HepG2 (cell line): ENCODE measurements at regions not wholly inside any gene's neighbourhood (a gene's known extent, or its start where the extent isn't known, plus 50 kb on each side); places are given as distances from the start of the nearest gene placed in this dataset.
A peak's percentile ranks its signal among the peaks of the same experiment; 100 is the strongest.

Experiments used
- ATF7 ChIP-seq, 2 experiments: fragments of 450-650 bp in 1 of 2; sonication (generic) in 1 of 2; formaldehyde crosslinking in 1 of 2; IDR thresholded peaks; 2 replicates each; pipeline versions ENCODE4 v1.4.0 to v1.6.1; 2016 to 2020; ENCODE audit warnings: antibody characterized with exemption in 1 of 2, mild to moderate bottlenecking in 1 of 2, missing genetic modification reagents in 1 of 2
- BHLHE40 ChIP-seq: IDR thresholded peaks from 2 replicates; pipeline ENCODE4 v1.6.1; 2011; ENCODE audit warnings: low read length, improper control_type of control experiment
- CREM ChIP-seq, 2 experiments: sonication (generic) in 1 of 2; formaldehyde crosslinking in 1 of 2; IDR thresholded peaks; 2 replicates each; pipeline versions ENCODE4 v1.4.0 to v1.6.1; 2016 to 2020; ENCODE audit warnings: antibody characterized with exemption in 1 of 2, mild to moderate bottlenecking in 1 of 2, missing genetic modification reagents in 1 of 2
- HHEX ChIP-seq: IDR thresholded peaks from 2 replicates; pipeline ENCODE4 v1.6.1; 2016; ENCODE audit warnings: control low read depth
- NPAS2 ChIP-seq: sonication (generic); formaldehyde crosslinking; IDR thresholded peaks from 2 replicates; pipeline ENCODE4 v1.8.0; 2022; ENCODE audit warnings: mild to moderate bottlenecking, missing genetic modification reagents, borderline replicate concordance
- PHF21A ChIP-seq: sonication (generic); formaldehyde crosslinking; IDR thresholded peaks from 2 replicates; pipeline ENCODE4 v1.5.0; 2020; ENCODE audit warnings: mild to moderate bottlenecking, missing genetic modification reagents
- SP4 ChIP-seq: sonication (generic); formaldehyde crosslinking; IDR thresholded peaks from 2 replicates; pipeline ENCODE4 v1.8.1; 2023; ENCODE audit warnings: mild to moderate bottlenecking, missing genetic modification reagents
- YY1 ChIP-seq: IDR thresholded peaks from 2 replicates; pipeline ENCODE4 v1.6.1; 2011; ENCODE audit warnings: low read length, low read depth, moderate library complexity, mild to moderate bottlenecking; ENCODE audit not compliant: insufficient read depth, insufficient replicate concordance
- ZBTB7B ChIP-seq: sonication (generic); formaldehyde crosslinking; IDR thresholded peaks from 2 replicates; pipeline ENCODE4 v1.4.0; 2020; ENCODE audit warnings: missing genetic modification reagents
- ZHX2 ChIP-seq, 2 experiments: sonication (generic) in 1 of 2; formaldehyde crosslinking in 1 of 2; IDR thresholded peaks; 2 replicates each; pipeline versions ENCODE4 v1.6.1 to v1.9.0; 2014 to 2022; ENCODE audit warnings: antibody characterized with exemption in 1 of 2, borderline replicate concordance in 1 of 2, inconsistent platforms in 1 of 2, low read depth in 1 of 2, missing genetic modification reagents in 1 of 2
- ZMYM4 ChIP-seq: sonication (generic); formaldehyde crosslinking; IDR thresholded peaks from 2 replicates; pipeline ENCODE4 v1.8.1; 2023; ENCODE audit warnings: mild to moderate bottlenecking, missing genetic modification reagents
- ZNF24 ChIP-seq: fragments of 450-650 bp; IDR thresholded peaks from 2 replicates; pipeline ENCODE4 v1.6.1; 2017; ENCODE audit warnings: antibody characterized with exemption, mild to moderate bottlenecking
- ZNF318 ChIP-seq: sonication (generic); formaldehyde crosslinking; IDR thresholded peaks from 2 replicates; pipeline ENCODE4 v1.4.0; 2020; ENCODE audit warnings: mild to moderate bottlenecking, missing genetic modification reagents
- ZNF749 ChIP-seq: sonication (generic); formaldehyde crosslinking; IDR thresholded peaks from 2 replicates; pipeline ENCODE4 v1.8.0; 2022; ENCODE audit warnings: mild to moderate bottlenecking, missing genetic modification reagents, moderate library complexity, borderline replicate concordance

GRCh38 chr9:70470050-70471015, 55.9 kb upstream of the KLF9 start (continued):
- no peak for TF ChIP-seq ZHX2 (IDR thresholded peaks at IDR 0.05; ENCODE audit: low read depth)
- no peak for TF ChIP-seq ZHX2 (CRISPR knock-in tag; IDR thresholded peaks at IDR 0.05; ENCODE audit: borderline replicate concordance)
- TF ChIP-seq CREM (IDR thresholded peaks at IDR 0.05): peak; percentile 58
- TF ChIP-seq CREM (CRISPR knock-in tag; IDR thresholded peaks at IDR 0.05): no peak
- peak; percentile 92 for TF ChIP-seq ZMYM4
- TF ChIP-seq ATF7 (IDR thresholded peaks at IDR 0.05): no peak
- peak; percentile 36; the same call in 1 of the 2 replicates for TF ChIP-seq ATF7 (CRISPR knock-in tag; IDR thresholded peaks at IDR 0.05)
- no peak for TF ChIP-seq SP4 (CRISPR knock-in tag)
- TF ChIP-seq ZBTB7B (CRISPR knock-in tag): 0 out of 2 replicates have a peak, but pooled peaks have one; percentile 27
- peak; percentile 47 for TF ChIP-seq BHLHE40
- TF ChIP-seq PHF21A (CRISPR knock-in tag): peak; percentile 93
- TF ChIP-seq ZNF24: no peak
- TF ChIP-seq HHEX: no peak
- TF ChIP-seq NPAS2: no peak
- TF ChIP-seq ZNF318: peak; percentile 69
- no peak for TF ChIP-seq ZNF749
- TF ChIP-seq YY1: no peak
